GM21717 (cell line): ENCODE measurements at regions not wholly inside any gene's neighbourhood (a gene's known extent, or its start where the extent isn't known, plus 50 kb on each side); places are given as distances from the start of the nearest gene placed in this dataset.

ENCODE experiments used
- ATAC-seq: cut with Tn5 transposase; IDR thresholded peaks from one replicate; pipeline ENCODE4 v1.9.1; 2021; ENCODE audit warnings: mild to moderate bottlenecking, moderate library complexity; ENCODE audit not compliant: unreplicated experiment

GRCh38 chr2:241924069-241924908 lies 54.8 kb downstream of the RTP5 start:
- no peak for ATAC-seq

DNA sequence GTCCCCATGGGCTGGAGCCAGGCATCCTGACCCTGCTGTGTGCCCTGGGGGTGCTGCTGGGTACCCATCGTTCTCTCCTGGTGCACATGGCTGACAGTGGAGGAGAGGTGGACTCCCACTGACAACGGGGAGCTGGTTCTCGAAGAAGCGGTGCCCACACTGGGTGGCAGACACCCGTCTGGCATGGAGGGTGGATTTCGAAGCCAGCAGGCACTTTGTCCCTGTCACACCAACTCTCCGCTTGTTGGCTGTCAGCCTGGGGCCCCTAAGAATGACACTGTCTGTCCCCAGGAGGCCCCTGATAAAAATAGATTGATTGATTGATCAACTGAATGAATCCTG lies 55.4 kb downstream of the RTP5 start:
- ATAC-seq: no peak

DNA sequence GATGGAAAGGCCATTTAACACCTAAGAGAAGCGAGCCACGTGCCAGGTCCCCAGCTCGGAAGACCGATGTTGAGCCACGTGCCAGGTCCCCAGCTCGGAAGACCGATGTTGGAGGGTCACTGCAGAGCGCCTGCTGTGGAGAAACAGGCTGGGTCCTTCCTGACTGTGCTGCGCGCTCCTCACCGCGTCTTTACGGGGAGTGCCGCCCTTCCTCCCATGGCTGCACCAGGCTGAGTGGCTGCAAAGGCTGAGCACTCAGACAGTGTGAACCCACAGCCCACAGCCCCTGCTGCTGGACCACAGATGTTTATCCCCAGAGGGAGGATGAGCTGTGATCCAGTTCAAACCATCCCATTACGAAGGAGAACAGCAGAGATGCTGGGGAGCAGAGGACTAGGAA lies 55.7 kb downstream of the RTP5 start:
- ATAC-seq: no peak

- ATAC-seq: no peak
Measured at GRCh38 chr2:241925821-241926441, 56.4 kb downstream of the RTP5 start.

GRCh38 chr2:241926541-241927311 lies 57.2 kb downstream of the RTP5 start:
- no peak for ATAC-seq

- no peak for ATAC-seq
Measured at GRCh38 chr2:241929551-241930490, 60.3 kb downstream of the RTP5 start.

DNA sequence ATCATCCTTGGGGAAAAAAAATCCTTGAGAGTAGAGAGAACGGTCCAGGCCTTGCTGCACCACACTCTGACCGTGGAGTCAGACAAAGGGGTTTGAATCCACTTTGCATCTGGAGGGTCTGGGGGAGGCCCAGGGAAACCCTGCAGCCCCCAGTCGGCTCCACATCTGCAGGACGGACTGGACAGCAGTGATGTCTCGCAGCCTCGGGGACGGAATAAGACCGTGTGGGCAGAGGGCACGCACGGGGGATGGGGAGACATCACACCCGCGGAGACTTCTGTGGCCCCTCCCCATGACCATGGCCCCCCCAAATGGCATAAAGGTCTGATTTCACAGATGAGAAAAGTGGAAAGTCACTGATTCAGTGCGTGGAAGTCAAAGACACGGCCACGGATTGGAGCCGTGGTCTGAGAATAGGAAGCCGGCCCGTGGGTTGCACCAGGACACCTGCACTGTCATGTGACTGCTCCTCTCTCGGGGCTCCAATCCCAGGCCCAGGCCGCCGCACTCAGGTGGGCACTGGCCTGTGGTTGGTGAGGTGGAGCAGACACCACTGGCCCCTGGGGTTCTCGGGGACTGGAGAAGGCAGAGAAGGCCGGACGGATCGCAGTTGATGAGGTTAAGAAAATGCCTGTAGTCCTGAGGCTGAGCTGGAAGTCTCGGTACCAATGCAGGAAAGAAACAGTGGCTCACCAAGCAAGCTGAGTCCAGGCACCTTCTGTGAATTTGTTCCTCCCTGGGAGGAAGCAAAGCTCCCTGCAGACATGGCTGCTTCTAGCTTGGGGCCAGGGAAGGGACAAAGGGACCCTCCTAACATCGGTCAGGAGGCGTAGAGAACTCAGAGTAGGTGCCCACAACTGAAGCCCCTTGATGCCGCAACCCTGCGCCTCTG lies 61.8 kb downstream of the RTP5 start:
- ATAC-seq: no peak

DNA sequence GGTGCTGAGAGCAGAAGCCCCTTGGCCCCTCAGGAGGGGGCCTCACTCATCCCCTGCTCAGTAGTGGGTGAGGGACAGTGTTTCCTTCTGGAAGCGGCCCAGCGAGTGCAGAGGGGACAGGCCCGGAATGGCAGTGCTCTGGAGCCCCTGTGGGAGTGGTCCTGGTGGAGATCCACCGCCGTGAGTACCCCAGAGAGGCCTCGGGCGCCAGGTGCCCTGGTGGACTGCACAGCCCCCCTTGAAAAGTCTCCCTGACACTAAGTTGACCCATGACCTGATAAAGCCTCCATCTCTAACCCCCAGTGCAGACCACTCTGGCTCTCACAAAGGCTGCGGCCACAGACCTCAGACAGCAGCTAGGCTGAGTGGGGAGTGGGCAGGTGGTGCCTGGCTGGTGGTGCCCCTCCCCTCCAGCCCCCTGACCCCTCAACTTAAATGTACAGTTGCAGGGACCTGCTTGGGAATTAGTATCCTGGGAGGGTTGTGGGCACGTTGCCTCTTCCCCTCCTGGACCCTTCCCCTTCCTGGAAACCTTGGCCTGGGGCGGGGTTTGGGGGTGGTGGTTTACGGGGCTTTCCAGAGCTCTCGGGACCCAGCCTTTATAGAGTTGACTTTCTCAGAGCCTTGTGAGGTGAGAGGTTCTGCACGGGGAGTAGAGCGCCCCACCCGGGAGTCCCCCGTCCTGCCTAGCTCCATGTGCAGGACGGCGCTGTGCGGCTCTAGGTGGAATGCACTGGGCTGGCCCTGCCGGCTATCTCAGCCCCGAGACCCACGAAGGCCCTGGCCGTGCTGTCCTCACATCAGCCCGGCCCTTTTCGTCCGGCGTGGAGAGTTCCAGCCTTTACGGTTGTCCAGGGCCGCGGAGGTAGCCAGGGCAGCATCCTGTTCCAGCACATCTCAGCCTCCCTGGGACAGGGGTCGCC lies 62.7 kb downstream of the RTP5 start:
- no peak for ATAC-seq

DNA sequence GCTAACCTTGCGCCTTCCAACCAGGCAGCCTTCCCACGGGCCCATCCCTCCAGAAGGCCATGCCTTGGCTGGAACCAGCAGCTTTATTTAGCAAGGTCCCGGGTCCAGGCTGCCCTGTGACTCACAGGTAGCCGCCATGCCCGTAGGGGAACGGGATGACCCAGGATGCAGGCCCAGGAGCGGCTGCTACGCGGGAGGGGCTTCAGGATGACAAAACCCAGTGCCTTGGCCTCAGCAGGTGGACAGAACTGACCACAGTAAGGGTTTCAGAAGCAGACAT lies 63.3 kb downstream of the RTP5 start:
- ATAC-seq: no peak

DNA sequence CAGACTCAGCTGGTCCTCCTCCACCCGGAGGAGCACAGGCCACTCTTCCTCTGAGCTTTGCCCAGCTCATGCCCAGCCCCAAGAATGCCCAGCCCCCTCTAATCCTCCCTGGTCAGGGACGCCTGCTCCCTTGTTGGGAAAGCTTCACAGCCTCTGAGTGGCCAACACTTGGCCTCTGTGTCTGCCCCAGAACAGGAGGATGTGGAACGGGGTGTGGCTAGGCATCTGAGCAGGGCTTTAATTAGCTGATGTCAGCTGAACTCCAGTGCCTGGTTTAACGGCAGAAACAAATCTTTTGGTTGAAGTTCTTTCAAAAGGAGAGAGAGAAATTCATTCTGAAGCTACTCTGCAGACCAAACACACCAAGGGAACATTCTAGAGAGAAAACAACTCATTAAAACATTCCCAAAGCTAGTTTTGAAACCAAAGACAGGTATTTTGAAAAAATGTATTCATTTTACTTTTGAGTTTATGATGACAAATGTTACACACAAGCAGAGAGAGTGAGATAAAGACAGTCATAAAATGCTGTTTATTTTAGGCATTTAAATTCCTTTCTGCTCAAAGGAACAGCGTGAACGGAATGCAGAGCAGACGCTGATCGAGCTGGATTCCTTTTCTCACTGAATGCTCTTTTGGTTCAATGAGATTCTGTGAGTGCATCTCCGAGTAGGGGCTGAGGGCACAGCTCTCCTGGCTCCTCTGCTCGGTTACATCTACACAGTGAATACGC lies 63.8 kb downstream of the RTP5 start:
- ATAC-seq: no peak

DNA sequence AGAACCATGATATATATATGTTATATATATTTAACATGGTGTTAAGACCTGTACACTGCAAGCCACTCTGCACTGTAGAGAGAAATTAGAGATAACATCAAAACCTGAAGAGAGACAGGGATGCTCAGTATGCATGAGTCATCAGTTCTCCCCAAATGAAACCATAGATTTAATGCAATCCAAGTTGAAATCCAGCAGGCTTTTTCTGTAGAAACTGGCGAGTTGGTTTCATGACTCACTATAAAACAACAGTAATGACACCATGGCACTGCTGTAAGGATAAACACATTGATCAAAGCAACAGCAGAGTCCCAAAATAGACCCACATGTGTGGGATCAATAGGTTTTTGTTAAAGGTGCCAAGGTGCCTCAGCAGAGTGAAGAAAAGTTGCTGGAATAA lies 65.8 kb downstream of the RTP5 start:
- no peak for ATAC-seq

GRCh38 chr2:241935774-241936173 lies 66.2 kb downstream of the RTP5 start:
- no peak for ATAC-seq

- no peak for ATAC-seq
Measured at GRCh38 chr2:241936457-241937133, 67.1 kb downstream of the RTP5 start.

- ATAC-seq: no peak
Measured at GRCh38 chr2:241937297-241937696, 67.8 kb downstream of the RTP5 start.

GRCh38 chr2:241939541-241939940 lies 70.0 kb downstream of the RTP5 start:
- no peak for ATAC-seq

DNA sequence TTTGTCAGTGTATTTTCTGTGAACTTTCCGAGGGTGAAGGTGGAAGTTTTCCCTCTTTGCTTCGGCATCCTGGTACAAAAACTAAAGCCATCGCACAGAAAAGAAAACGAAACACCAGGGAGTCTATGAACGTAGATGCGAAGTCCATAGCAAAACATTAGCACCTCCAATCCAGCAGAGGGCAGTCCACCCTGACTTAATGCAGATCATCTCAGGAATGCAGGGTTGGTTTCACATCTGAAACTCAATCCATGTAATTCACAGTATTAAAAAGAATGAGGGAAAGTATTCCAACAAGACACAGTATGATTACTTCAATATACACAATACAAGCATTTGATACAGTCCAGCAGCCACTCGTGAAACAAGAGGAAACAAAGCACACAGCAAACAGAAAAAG lies 70.8 kb downstream of the RTP5 start:
- ATAC-seq: no peak

DNA sequence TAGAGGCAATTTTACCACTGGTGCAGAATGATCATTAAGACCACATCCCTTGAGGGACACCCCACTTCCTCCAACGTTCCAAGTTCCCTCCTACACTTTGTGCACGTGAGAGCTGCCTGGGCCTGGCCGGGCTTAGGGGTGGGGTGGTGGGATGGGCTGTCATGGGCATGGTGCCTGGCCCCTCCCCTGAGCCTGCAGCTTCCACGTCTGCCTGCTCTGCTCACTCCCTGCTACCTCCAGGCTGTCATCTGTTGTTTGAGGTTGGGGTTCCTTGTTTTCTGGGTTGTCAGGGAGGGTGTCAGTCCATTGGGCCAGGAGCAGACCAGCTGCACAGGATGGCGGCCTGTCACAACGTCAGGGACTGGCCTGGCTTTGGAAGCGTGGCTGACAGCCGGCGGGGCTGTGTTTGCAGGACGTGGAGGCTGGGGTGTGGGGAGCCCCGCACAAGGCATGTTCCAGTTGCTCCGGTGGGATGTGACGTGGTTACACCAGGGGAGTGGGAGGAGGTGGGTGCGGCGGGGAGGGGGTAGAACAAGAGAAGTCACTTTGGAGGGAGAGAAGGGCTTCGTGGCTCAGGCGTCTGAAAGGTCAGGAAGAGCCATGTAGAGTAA lies 72.3 kb downstream of the RTP5 start:
- no peak for ATAC-seq
